A549 (cell line): ENCODE measurements at regions not wholly inside any gene's neighbourhood (a gene's known extent, or its start where the extent isn't known, plus 50 kb on each side); places are given as distances from the start of the nearest gene placed in this dataset.

Source experiments
- ATAC-seq, 2 experiments: fragments of 200-7000 bp in 1 of 2; fragments of >200 bp in 1 of 2; cut with Nextera tagmentation in 1 of 2; cut with Tn5 transposase in 1 of 2; 3 replicates each; pipeline versions ENCODE4 v1.8.0 to v1.9.1; 2018 to 2020; ENCODE audit warnings: mild to moderate bottlenecking in 1 of 2, moderate library complexity in 1 of 2
- CTCF ChIA-PET: fragments of 300-600 bp; sonication (Branson Sonifier 250); formaldehyde crosslinking; extraction: SDS; loops from one replicate; lab custom pipeline; 2021; ENCODE audit warnings: antibody characterized with exemption, inconsistent platforms; lab: Yijun Ruan, JAX
- POLR2A ChIA-PET: fragments of 350-600 bp; formaldehyde crosslinking; extraction: SDS; loops from one replicate; lab custom pipeline; 2021; ENCODE audit warnings: antibody characterized with exemption, inconsistent platforms; lab: Yijun Ruan, JAX
- DNase-seq, 2 experiments: peaks; one replicate each; pipeline versions ENCODE4 v3.0.0 to v3.0.0-alpha.2; 2011 to 2016; ENCODE audit warnings: low read depth in 1 of 2, low spot score in 1 of 2
- FAIRE-seq: peaks from 2 replicates; lab custom pipeline; 2011; peaks lifted over from hg19 to GRCh38; lab: Jason Lieb, UNC
- H3K27ac ChIP-seq, 2 experiments: fragments of >200 bp; sonication (Bioruptor Twin); formaldehyde crosslinking; 3 replicates each; pipeline ENCODE4 v1.5.1; 2016 to 2017
- H3K4me1 ChIP-seq: fragments of >200 bp; sonication (Bioruptor Twin); formaldehyde crosslinking; 3 replicates; pipeline ENCODE4 v1.6.1; 2016
- H3K4me2 ChIP-seq: fragments of >200 bp; sonication (Bioruptor Twin); formaldehyde crosslinking; 3 replicates; pipeline ENCODE4 v1.6.1; 2016
- H3K4me3 ChIP-seq: fragments of >200 bp; sonication (Bioruptor Twin); formaldehyde crosslinking; 3 replicates; pipeline ENCODE4 v1.5.1; 2016
- H3K9me3 ChIP-seq: fragments of >200 bp; sonication (Bioruptor Twin); formaldehyde crosslinking; 3 replicates; pipeline ENCODE4 v1.6.1; 2016
- BHLHE40 ChIP-seq: IDR thresholded peaks from 2 replicates; pipeline ENCODE4 v1.6.1; 2012; ENCODE audit warnings: low read depth, low read length, inconsistent platforms
- CBX8 ChIP-seq: fragments of 200-600 bp; sonication (generic); IDR thresholded peaks from 2 replicates; pipeline ENCODE4 v1.6.1; 2016
- CEBPB ChIP-seq, 2 experiments: fragments of >200 bp in 1 of 2; sonication (Bioruptor Twin) in 1 of 2; formaldehyde crosslinking in 1 of 2; IDR thresholded peaks; 2 replicates each; pipeline ENCODE4 v1.6.1; 2012 to 2016
- EHF ChIP-seq: fragments of 250-450 bp; sonication (Bioruptor Pico); IDR thresholded peaks from 2 replicates; pipeline ENCODE4 v1.5.0; 2020; ENCODE audit warnings: mild to moderate bottlenecking
- ESRRA ChIP-seq: fragments of 150-350 bp; IDR thresholded peaks from 2 replicates; pipeline ENCODE4 v1.6.1; 2014; ENCODE audit warnings: mild to moderate bottlenecking, low read length, borderline replicate concordance
- FOSB ChIP-seq: fragments of 250-450 bp; sonication (Bioruptor Pico); IDR thresholded peaks from 2 replicates; pipeline ENCODE4 v1.5.0; 2020; ENCODE audit warnings: mild to moderate bottlenecking, moderate library complexity
- HDAC2 ChIP-seq: fragments of 200-600 bp; sonication (generic); IDR thresholded peaks from 2 replicates; pipeline ENCODE4 v1.6.1; 2016
- HEYL ChIP-seq: fragments of 250-450 bp; sonication (Bioruptor Pico); IDR thresholded peaks from 2 replicates; pipeline ENCODE4 v1.8.0; 2021; ENCODE audit warnings: mild to moderate bottlenecking, moderate library complexity
- HOXA7 ChIP-seq: fragments of 250-450 bp; sonication (Bioruptor Pico); IDR thresholded peaks from 2 replicates; pipeline ENCODE4 v1.5.0; 2020; ENCODE audit warnings: mild to moderate bottlenecking, moderate library complexity
- JUN ChIP-seq, 2 experiments: fragments of >200 bp; sonication (Bioruptor Twin); formaldehyde crosslinking; IDR thresholded peaks; 2 replicates in 1 of 2; 3 replicates in 1 of 2; pipeline ENCODE4 v1.6.1; 2016 to 2017
- MAFK ChIP-seq: fragments of 450-650 bp; IDR thresholded peaks from 2 replicates; pipeline ENCODE4 v1.6.1; 2014; ENCODE audit not compliant: partially characterized antibody
- MYC ChIP-seq: IDR thresholded peaks from 2 replicates; pipeline ENCODE4 v1.6.1; 2012; ENCODE audit warnings: mild to moderate bottlenecking, inconsistent platforms, low read length, improper control_type of control experiment, borderline replicate concordance
- NPAS2 ChIP-seq: fragments of 250-450 bp; sonication (Bioruptor Pico); IDR thresholded peaks from 2 replicates; pipeline ENCODE4 v1.8.0; 2022; ENCODE audit warnings: mild to moderate bottlenecking, moderate library complexity, borderline replicate concordance
- PHF8 ChIP-seq: fragments of 200-600 bp; sonication (generic); IDR thresholded peaks from 2 replicates; pipeline ENCODE4 v1.6.1; 2016; ENCODE audit warnings: low read depth, mild to moderate bottlenecking, antibody characterized with exemption, moderate library complexity, borderline replicate concordance
- POLR2A ChIP-seq: IDR thresholded peaks from 2 replicates; pipeline ENCODE4 v1.6.1; 2012; ENCODE audit warnings: mild to moderate bottlenecking, low read length
- RAD21 ChIP-seq, 2 experiments: fragments of >200 bp in 1 of 2; sonication (Bioruptor Twin) in 1 of 2; formaldehyde crosslinking in 1 of 2; IDR thresholded peaks in 1 of 2; conservative IDR thresholded peaks in 1 of 2; 2 replicates in 1 of 2; 3 replicates in 1 of 2; pipeline ENCODE4 v1.6.1; 2012 to 2018; ENCODE audit warnings: inconsistent platforms in 1 of 2
- RARB ChIP-seq: fragments of 250-450 bp; sonication (Bioruptor Pico); IDR thresholded peaks from 2 replicates; pipeline ENCODE4 v1.8.0; 2021; ENCODE audit warnings: mild to moderate bottlenecking, moderate library complexity
- SMC3 ChIP-seq: fragments of >200 bp; sonication (Bioruptor Twin); formaldehyde crosslinking; IDR thresholded peaks from 3 replicates; pipeline ENCODE4 v1.6.1; 2018; ENCODE audit warnings: inconsistent platforms
- SREBF2 ChIP-seq: fragments of 450-650 bp; IDR thresholded peaks from 2 replicates; pipeline ENCODE4 v1.6.1; 2014; ENCODE audit warnings: mild to moderate bottlenecking, moderate library complexity
- ZSCAN20 ChIP-seq: fragments of 250-450 bp; sonication (Bioruptor Pico); IDR thresholded peaks from 2 replicates; pipeline ENCODE4 v1.8.0; 2022; ENCODE audit warnings: mild to moderate bottlenecking, moderate library complexity
- WGBS: methylation state at CpG from one replicate; pipeline ENCODE4 v1.1.6; 2017; ENCODE audit errors: missing lambda C conversion rate; 5-methylcytosine and 5-hydroxymethylcytosine counted together
- TF ChIP-seq, protein P1 (sequence below): fragments of 250-450 bp; sonication (Bioruptor Pico); IDR thresholded peaks from 2 replicates; pipeline ENCODE4 v1.5.0; 2021; ENCODE audit warnings: mild to moderate bottlenecking, moderate library complexity, borderline replicate concordance
- TF ChIP-seq, protein P2 (sequence below): fragments of 150-350 bp; IDR thresholded peaks from 2 replicates; pipeline ENCODE4 v1.6.1; 2014; ENCODE audit warnings: low read depth, mild to moderate bottlenecking, low read length
- TF ChIP-seq, protein P3 (sequence below): IDR thresholded peaks from 2 replicates; pipeline ENCODE4 v1.6.1; 2012; ENCODE audit warnings: low read depth, borderline replicate concordance

DNA sequence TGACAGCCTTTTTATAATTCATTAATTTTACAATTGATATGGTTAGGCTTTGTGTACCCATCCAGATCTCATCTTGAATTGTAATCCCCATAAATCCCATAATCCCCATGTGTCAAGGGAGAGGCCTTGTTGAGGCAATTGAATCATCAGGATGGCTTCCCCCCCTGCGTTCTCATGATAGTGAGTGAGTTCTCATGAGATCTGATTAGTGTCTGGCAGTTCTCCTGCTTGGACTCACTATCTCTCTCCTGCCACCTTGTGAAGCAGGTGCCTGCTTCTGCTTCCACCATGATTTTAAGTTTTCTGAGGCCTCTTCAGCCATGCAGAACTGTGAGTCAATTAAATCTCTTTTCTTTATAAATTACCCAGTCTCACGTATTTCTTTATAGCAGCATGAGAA is 165.7 kb upstream of the GNAI1 start:
- POLR2A ChIA-PET: no interaction called here
- TF ChIP-seq SMC3: no peak
- TF ChIP-seq EHF (CRISPR knock-in tag): no peak
- no peak for TF ChIP-seq RARB (CRISPR knock-in tag)
- no peak for TF ChIP-seq RAD21 (conservative IDR thresholded peaks at IDR 0.05 in 1 of 2, IDR thresholded peaks at IDR 0.05 in 1 of 2)
- TF ChIP-seq, protein P1, sequence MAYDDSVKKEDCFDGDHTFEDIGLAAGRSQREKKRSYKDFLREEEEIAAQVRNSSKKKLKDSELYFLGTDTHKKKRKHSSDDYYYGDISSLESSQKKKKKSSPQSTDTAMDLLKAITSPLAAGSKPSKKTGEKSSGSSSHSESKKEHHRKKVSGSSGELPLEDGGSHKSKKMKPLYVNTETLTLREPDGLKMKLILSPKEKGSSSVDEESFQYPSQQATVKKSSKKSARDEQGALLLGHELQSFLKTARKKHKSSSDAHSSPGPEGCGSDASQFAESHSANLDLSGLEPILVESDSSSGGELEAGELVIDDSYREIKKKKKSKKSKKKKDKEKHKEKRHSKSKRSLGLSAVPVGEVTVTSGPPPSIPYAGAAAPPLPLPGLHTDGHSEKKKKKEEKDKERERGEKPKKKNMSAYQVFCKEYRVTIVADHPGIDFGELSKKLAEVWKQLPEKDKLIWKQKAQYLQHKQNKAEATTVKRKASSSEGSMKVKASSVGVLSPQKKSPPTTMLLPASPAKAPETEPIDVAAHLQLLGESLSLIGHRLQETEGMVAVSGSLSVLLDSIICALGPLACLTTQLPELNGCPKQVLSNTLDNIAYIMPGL (CRISPR knock-in tag): no peak
- no peak for TF ChIP-seq CBX8
- no peak for TF ChIP-seq NPAS2 (CRISPR knock-in tag)
- TF ChIP-seq, protein P2, sequence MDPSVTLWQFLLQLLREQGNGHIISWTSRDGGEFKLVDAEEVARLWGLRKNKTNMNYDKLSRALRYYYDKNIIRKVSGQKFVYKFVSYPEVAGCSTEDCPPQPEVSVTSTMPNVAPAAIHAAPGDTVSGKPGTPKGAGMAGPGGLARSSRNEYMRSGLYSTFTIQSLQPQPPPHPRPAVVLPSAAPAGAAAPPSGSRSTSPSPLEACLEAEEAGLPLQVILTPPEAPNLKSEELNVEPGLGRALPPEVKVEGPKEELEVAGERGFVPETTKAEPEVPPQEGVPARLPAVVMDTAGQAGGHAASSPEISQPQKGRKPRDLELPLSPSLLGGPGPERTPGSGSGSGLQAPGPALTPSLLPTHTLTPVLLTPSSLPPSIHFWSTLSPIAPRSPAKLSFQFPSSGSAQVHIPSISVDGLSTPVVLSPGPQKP: no peak
- no peak for TF ChIP-seq PHF8
- TF ChIP-seq HDAC2: no peak
- TF ChIP-seq MYC: no peak
- TF ChIP-seq, all 56 proteins: peak for 0
- CTCF ChIA-PET: no interaction called here
- no peak for FAIRE-seq
- ATAC-seq: no peak
- H3K4me2 ChIP-seq: no peak overlapping the region
- H3K27ac ChIP-seq: no peak overlapping the region
- no peak for DNase-seq
- H3K4me3 ChIP-seq: no peak overlapping the region
- no peaks in the 10 kb centered on the region for H3K4me1 ChIP-seq
- WGBS: 86% methylated on average over 2 of the region's 2 CpGs
- H3K9me3 ChIP-seq: no peaks in the 10 kb centered on the region

DNA sequence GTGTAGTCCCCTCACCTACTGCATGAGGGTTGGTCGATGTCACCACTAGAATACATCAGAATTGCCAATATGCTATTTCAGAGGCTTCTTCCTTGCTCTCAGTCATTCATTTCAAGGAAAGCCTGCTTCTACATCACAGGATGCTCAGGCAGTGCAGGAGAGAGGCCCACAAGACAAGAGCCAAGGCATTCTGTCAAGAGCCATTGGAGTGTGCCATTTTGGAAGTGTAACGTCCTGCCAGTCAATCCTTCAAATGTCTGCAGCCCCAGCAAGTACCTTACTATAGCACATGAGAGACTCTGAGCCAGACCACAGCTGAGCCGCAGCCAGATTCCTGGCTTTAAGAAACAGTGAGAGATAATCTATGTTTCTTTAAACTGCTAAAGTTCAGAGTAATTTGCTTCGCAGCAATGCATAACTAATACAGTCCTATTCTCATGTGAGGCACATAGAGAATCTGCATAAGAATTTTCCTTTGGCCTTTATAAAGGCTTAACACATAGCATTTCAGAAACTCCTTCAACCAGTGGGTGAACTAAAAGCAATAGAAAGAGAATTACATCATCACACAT is 166.5 kb upstream of the GNAI1 start:
- Histone ChIP-seq H3K9me3 (no peaks in the 10 kb centered on the region), H3K4me3 (no peak overlapping the region), H3K27ac (no peak overlapping the region), H3K4me1 (no peaks in the 10 kb centered on the region), H3K4me2 (no peak overlapping the region)
- CTCF ChIA-PET: no interaction called here
- DNase-seq (no peak), ATAC-seq (no peak), FAIRE-seq (no peak)
- TF ChIP-seq MAFK: no peak
- TF ChIP-seq ESRRA: no peak
- no peak for TF ChIP-seq NPAS2 (CRISPR knock-in tag)
- POLR2A ChIA-PET: no interaction called here
- WGBS: 73% methylated on average over 3 of the region's 4 CpGs

DNA sequence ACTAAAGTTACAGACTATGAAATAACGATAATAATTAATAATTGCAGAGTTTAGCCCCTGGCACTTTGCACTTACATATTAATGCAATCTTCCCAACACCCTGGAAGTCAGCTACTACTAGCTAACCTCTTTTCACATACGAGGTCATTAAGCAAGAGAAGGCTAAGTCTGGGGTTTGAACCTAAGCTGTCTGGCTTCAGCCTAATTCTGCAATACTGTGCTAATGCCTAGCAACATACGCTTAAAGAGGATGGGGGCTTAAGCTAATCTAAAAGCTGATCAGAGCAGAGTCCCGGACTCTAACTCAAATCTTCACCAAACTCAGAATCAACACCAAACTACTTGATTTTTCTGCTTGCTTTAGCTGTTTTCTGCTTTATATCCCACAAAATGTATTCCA is 168.7 kb upstream of the GNAI1 start:
- ChIA-PET CTCF (no interaction called here), POLR2A (no interaction called here)
- ATAC-seq: no peak
- Histone ChIP-seq H3K9me3 (no peaks in the 10 kb centered on the region), H3K27ac (no peak overlapping the region), H3K4me2 (no peak overlapping the region), H3K4me1 (no peaks in the 10 kb centered on the region), H3K4me3 (no peak overlapping the region)
- TF ChIP-seq BHLHE40 (no peak), JUN (IDR thresholded peaks at IDR 0.05) (no peak), SREBF2 (no peak), HOXA7 (CRISPR knock-in tag) (no peak), ZSCAN20 (CRISPR knock-in tag) (no peak), CEBPB (IDR thresholded peaks at IDR 0.05) (no peak), EHF (CRISPR knock-in tag) (no peak), ESRRA (no peak), FOSB (CRISPR knock-in tag) (no peak), POLR2A (no peak), HEYL (no peak)
- TF ChIP-seq, protein P3, sequence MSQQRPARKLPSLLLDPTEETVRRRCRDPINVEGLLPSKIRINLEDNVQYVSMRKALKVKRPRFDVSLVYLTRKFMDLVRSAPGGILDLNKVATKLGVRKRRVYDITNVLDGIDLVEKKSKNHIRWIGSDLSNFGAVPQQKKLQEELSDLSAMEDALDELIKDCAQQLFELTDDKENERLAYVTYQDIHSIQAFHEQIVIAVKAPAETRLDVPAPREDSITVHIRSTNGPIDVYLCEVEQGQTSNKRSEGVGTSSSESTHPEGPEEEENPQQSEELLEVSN: no peak
- no peak for FAIRE-seq
- no peak for DNase-seq
- WGBS: 55% methylated on average over 4 of the region's 4 CpGs
